GM21529 (cell line): ENCODE measurements at regions not wholly inside any gene's neighbourhood (a gene's known extent, or its start where the extent isn't known, plus 50 kb on each side); places are given as distances from the start of the nearest gene placed in this dataset.
"Not testable (repeated sequence)": the region's sequence is repeated elsewhere in the genome, so short reads cannot be mapped to it uniquely, and the experiment has no call there.

Experiments
- ATAC-seq: cut with Tn5 transposase; IDR thresholded peaks from one replicate; pipeline ENCODE4 v1.9.1; 2021; ENCODE audit not compliant: unreplicated experiment

DNA sequence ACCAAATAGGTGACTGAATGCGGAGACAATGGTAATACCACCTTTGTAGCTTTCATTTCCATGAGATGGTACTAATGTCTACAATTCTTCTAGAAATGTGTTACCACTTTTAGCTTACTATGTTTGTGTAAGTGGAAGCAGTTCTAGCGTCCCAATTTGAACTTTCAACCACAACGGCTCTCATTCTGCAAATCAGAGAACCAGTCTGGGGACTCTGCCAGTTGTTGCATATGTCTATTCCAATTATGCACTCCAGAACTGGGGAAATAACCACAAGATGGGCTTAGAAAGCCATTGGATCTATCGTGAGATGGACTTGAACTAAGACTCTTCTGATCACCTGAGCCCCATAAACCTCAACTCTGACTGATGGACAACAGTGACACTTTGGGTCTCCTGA, 862.3 kb downstream of the SLITRK1 start:
- ATAC-seq = no peak

DNA sequence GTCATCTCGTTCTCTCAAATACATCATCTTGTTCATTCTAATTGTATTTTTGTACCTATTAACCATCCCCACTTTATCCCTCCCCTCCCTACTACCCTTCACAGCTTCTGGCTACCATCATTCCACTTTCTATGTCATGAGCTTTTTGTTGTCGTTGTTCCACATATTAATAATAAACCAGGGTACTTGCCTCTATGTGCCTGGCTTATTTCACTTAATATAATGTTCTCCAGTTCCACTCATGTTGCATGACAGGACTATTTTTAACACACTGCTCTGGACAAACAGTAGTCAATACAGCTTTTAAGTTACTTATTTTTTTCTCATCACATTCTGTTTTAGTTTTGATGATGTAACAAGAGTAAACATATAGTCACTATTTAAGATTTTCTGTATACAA, 872.3 kb downstream of the SLITRK1 start:
- ATAC-seq = no peak

DNA sequence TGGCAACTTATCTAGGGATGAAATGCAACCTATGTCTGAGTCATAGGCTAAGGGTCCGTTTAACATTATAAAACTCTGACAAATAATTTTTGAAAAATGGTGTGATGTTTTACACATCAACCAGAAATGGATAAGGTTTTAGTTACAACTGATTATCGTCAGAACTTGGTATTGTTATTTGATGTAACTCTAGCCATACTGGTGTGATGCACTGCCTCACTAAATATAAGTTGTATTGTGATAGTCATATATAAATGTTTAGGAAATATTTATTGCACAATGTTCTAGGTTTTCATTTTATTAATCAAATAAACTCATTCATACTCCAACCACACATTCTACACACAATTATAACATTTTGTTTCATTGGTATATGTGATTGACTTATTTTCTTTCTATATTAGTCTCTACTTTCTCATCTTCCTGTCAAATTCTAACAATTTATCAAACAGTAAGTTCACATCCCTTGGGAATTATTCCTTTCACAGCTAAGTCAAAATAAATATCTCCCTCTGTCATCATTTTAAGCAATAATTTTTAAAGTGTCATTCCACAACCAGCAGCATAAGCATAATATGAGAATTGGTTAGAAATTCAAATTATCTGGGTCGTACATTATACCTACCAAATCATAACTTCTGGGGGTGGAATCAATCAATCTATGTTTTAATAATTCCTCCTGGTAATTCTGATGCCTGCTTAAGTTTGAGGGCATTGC, 873.9 kb downstream of the SLITRK1 start:
- no peak for ATAC-seq

DNA sequence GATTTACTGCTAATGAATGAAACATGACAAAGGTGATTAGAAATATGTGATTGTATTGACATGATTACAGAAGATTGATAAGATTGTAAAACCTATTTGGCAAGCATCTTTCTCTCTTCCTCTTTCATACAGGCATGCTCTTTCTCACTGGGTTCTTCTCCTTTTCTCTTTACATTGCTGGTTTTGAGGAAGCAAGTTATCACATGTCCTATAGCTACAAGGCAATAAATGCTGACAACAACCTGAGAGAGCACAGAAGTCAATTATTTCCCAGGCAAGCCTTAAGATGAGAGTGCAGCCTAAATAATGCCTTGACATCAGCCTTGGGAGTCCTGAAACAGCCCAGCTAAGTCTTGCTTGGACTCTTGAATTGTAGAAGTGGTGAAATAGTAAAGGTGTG, 875.0 kb downstream of the SLITRK1 start:
- no peak for ATAC-seq

DNA sequence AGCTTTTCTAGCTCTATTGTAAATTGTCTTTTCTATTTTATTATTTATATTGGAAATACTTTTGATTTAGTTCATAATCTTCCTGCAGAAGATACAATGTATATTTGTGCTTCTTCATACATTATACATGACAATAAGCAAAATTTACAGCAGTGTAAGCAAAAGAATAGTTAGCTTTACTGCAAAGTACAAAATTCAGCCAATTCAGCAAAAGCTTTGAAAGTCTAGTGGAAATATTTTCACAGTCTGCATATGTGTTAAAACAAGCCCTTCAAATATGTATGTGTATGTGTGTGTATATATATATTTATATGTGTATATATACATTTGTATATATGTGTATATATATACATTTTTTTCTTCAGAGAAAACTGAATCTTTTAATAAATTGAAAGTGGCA, 879.1 kb downstream of the SLITRK1 start:
- ATAC-seq = no peak

DNA sequence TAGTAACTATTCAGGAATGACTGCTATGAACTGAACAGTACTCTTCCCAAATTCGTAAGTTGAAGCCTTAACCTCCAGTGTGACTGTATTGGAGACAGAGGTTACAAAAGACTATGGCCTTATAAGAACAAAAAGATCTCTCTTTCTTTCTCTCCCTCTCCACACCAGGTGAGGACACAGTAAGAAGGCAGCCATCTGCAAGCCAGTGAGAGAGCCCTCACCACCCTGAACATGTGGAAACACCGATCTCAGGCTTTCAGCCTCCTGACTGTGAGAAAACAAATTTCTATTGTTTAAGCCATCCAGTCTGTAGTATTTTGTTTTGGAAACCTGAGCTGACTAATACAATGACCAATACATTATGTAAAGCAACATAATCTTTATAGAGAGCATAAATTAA, 888.9 kb downstream of the SLITRK1 start:
- ATAC-seq = no peak

DNA sequence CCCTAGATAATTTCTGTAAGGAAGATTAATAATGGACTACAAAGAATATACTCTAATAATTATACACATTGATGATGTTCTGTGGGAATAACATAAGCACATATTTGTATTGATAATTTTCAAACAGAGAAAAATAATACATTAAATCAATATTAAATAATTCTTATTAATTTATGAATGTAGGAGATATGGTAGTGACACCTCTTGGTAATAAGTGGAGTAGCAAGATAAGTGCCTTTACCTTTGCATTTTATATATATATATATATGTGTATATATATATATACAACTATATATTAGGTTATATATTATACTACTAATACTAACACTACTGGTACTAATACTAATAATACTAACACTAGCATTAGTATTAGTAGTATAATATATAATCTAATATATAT, 905.8 kb downstream of the SLITRK1 start:
- no peak for ATAC-seq

DNA sequence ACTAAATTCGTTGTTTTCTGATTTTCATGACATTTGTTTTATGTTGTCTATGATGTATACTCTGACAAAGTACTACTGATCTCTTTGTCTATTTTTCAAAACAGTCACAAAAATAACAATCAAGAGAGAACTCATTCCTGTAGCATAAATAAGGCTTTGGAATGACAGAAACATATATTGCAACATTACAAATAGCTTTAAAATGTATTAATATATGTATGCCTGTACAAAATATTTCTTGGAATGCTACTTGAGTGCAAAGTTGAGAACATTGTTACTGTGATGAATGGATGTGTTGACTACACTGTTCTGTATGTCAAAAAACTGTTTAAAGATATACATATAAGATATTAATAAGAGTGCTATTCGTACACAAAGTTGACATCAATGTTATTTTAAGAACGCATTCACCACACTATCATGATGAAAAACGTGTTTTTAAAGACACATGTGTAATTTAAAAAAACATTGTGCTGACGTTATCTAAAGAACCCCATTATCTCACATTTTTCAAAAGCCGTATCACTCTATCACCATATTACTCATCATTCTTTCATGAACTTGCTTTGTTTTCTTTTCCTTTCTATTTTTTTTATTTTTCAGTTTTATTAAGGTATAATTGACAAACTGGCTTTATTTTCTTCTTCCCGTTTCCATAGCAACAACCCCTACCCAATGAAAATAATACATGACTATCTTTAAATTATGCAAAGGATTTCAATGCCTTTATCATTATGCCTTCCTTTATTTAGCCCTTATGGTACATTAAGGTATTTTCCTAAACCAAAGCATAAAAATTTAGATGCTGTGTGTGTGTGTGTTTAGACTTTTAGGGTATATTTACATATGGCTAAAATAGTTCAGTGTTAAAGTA, 918.8 kb downstream of the SLITRK1 start:
- no peak for ATAC-seq

DNA sequence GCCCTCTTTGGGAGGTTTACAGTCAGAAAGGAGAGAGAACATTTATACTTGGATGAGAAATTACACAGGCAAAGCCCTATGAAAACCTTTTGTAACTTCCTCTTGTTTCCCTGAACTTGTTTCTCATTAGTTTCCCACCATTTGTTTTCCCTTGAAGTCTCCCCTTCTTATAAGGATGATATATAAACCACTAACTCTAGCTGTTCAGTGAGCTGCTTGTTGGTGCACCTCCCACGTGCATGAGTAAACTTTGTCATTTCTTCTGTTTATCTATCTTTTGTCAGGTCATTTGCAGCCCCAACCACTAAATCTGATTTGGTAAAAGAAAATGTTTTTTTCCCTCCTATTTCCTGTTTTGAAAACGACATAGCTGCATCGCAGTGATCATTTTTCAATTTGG, 919.9 kb downstream of the SLITRK1 start:
- ATAC-seq = no peak

DNA sequence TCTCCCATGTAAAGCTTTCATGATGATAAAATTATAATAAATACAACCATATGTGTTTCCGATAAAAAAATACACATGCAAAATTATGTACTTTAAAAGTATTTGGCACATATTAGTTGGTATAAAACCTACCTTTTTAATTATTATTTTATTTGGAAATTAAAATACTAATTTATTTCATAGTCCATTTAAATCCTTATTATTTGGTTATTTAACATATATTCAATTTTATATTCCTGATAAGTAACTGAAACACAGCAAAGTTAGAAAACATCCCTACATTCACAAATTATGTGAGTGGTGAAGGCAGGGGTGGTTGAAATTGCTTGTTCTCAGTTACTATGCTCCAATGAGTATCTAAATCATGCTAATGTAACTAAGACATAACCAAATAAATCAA, 920.5 kb downstream of the SLITRK1 start:
- ATAC-seq = no peak

DNA sequence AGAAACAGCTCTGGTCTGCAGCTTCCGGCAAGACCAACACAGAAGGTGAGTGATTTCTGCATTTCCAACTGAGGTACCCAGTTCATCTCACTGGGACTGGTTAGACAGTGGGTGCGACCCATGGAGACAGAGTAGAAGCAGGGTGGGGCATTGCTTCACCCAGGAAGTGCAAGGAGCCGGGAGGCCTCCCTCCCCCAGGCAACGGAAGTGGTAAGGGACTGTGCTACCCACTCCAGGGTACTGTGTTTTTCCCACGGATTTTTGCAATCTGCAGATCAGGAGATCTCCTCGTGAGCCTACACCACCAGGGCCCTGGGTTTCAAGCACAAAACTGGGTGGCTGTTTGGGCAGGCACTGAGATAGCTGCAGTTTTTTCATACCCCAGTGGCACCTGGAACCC, 929.9 kb downstream of the SLITRK1 start:
- ATAC-seq = not testable (repeated sequence)

DNA sequence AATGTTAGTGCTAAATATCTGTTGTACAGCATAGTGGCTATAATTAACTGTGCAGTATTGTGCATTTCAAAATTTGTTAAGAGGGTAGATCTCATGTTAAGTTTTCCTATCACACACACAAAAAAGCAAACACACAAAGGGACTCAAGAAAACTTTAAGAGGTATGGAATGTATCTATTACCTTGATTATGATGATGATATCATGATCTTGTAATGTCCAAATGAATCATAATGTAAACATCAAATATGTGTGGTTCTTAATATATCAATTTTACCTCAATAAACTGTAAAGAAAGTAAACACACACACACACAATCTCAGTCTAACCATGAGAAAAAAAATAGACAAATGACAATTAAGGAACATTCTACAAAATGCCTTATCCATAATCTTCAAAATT, 934.6 kb downstream of the SLITRK1 start:
- ATAC-seq = no peak

DNA sequence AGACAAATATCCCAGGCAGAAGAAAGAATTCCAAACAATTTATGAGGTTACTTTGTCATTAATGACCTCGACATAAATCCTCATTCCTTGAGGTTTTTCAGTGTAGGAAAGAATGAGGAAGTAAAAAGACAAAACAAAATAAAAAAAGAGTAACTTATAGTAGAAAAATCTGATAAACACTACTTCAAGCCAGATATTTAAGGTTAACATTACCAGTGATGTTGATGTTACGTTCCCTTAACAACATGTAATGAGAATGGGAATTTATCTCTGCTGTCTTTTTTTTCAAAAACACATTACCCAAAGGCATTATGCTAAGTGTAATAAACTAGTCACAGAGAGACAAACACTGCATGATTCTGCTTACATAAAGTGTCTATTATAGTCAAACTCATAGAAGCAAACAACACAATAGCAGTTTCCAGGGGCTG, 935.1 kb downstream of the SLITRK1 start:
- ATAC-seq = no peak

DNA sequence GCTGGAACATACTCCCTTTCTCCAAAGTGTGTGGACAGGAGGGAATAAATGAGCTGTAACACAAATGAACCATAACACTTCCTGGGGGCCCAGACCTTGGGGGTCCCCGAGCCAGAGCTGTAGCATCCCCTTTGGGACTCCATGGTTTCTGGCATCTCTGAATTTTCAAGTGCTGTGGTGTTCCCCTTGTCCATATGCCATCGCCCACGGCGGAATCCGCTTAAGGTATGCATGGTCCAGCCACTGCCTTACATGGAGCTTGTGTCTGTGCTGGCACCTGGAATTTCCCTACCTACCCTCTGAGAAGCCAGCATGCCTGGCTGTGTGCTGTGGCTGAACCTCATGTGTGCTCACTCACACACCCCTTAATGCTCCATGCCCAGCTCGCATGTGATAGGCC, 943.6 kb downstream of the SLITRK1 start:
- no peak for ATAC-seq

DNA sequence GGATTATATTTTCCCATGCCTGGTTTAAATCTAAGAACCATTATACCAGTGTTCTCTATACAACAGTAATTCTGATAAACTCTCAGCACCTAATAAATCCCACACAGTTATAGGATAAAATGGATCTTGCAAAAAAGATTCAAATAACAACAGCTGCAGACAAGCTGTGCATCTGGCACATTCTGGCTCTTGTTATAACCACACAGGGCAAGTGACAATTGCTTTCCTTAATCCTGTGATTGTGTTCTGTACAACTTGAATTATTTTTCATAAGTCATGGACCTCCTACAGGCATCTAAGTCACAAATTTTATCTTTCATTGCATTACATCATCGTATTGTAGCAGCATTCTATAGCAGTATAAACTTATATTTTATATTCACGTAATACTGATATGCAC, 948.3 kb downstream of the SLITRK1 start:
- no peak for ATAC-seq

DNA sequence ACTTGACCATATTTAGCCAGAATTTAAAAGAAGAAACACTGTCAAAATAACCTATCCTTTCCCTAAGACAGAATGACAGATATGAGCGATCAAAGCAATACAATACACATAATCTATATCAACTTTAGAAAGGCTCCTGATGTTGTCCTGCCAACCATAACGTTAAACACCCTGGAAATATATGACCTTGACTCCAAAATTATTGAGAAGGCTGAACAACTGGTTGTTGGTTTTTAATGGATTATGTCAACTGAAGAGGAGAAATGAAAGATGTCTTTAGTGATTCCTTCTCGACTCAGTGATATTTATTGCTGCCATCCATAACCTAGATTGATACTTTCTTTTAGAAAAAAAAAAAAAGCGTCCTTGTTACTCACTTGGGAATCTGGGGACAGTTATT, 957.2 kb downstream of the SLITRK1 start:
- no peak for ATAC-seq

DNA sequence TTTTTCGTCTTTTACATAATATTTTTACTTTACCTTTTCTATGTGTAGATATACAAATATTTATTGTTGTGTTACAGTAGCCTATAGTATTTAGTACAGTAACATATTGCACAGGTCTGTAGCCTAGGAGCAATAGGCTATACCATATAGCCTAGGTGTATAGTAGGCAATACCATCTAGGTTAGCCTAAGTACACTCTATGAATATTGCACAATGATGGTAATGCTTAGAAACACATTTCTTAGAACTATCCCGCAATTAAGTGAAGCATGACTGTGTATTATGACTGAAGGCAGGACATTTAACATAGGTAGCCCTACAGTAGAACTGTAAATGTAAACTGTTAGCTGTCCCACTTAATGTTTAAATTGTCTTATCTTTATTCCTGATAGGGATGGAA, 964.3 kb downstream of the SLITRK1 start:
- no peak for ATAC-seq

DNA sequence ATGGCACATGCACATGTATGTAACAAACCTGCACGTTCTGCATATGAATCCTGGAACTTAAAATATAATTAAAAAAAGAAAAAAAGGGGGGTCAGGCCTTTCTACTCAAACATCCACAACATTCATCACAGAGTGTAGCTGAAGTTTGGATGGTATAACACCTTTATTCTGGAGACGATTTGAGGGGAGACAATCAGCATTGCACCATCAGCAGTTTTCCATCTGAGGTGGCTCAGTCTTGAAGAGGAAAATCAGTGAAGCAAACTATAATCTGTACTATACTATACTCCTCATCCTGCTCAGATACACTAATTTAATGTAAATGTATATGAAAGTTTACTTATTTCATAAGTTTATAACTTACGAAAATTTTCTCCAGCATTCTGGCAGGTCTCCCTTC, 969.7 kb downstream of the SLITRK1 start:
- ATAC-seq = no peak

DNA sequence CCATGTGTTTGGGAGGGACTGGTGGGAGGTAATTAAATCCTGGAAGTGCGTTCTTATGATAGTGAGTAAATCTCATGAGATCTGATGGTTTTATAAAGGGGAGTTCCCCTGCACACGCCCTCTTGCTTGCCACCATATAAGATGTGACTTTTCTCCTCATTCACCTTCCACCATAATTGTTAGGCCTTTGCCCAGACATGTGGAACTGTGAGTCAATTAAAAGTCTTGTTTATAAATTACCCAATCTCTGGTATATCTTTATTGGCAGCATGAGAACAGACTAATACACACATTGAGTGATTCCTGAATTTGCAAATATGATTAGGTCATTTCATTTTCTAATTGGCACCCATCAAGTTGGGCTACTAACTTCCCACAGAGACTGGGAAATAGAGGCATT, 977.2 kb downstream of the SLITRK1 start:
- ATAC-seq = no peak

DNA sequence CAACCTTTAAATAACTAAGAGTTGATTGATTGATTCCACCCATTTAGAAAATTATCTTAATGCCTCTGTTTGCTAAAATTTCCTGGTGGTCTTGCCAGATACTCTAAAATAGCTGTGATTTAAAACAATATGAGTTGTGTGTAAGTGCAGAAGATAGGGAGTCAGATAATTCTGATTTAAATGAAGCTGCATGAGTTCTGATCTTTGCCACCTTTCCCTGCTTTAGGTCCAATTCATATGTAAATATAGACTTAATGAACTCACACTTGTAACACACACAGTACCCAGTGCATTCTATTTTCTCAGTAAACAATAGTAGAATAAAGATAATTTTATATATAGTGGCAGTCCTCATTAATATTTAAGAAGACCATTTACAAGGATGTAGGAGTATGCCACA, 981.8 kb downstream of the SLITRK1 start:
- no peak for ATAC-seq

DNA sequence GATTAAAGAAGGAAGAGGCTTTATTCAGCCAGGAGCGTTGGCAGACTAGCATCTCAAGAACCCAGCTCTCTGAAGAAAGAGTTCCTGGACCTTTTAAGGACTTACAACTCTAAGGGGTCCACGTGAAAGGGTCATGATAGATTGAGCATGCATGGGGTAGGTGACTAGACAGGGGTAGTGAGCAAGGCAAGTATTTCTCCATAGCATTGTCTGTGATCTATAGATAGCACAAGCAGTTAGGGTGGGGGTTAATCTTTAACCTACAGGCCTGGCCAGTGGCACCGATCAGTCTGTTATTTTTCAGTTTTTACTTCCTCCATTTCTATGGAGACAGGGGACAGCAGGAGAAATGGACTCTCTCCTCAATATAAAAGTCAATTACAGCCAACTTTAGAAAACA, 983.7 kb downstream of the SLITRK1 start:
- no peak for ATAC-seq

DNA sequence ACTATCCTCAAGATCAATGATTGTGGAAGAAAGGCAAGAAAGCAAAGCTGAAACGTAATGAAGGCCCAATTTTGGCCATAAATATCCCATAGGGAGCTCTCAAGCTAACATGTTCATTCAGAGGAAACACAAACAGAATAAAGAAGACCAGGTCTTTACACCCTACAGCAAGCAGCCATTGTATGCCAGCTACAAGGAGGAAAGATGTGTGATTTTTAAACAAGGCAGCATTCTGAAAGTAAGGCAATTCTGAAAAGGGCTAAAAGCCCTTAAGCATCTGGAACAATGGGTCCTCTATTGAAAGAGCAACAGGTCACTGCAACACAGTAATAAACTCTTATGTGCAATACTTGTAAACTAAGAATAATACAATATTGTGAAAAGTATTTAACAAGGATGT, 1002.4 kb downstream of the SLITRK1 start:
- ATAC-seq = no peak

DNA sequence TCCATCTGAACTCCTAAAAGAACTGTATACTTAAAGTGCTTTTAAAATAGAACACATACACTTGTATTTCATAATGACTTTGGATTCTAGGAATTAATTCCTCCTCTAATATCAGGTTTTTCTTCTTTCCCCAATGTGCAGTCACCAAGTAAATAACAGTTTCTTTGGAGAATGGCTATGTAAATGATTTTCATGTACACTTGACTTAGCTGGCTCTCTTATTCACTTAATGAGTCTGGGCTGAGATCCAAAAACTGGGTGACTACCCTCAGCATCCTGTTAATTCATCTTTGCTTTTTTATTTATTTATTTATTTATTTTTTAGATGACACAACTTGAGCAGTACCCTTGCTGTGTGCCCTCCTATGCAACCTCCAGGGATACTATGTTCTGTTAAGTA, 1003.7 kb downstream of the SLITRK1 start:
- ATAC-seq = no peak
